Smooth muscle cell (in vitro differentiated cells): ENCODE measurements at regions not wholly inside any gene's neighbourhood (a gene's known extent, or its start where the extent isn't known, plus 50 kb on each side); places are given as distances from the start of the nearest gene placed in this dataset.
"Not testable (repeated sequence)": the region's sequence is repeated elsewhere in the genome, so short reads cannot be mapped to it uniquely, and the experiment has no call there.

ENCODE experiments used
- DNase-seq: peaks from one replicate; lab custom pipeline; 2025; ENCODE audit not compliant: unreplicated experiment; lab: John Stamatoyannopoulos, UW
- H2AFZ ChIP-seq: fragments of 200-600 bp; sonication (generic); 2 replicates; pipeline ENCODE4 v1.6.0; 2016; ENCODE audit warnings: antibody characterized with exemption, low read depth, mild to moderate bottlenecking
- H3F3A ChIP-seq: fragments of 200-600 bp; sonication (generic); 2 replicates; pipeline ENCODE4 v1.6.0; 2017; ENCODE audit warnings: antibody characterized with exemption, low read depth
- H3K27ac ChIP-seq: fragments of 200-600 bp; sonication (generic); 2 replicates; pipeline ENCODE4 v1.5.1; 2016; ENCODE audit warnings: low read depth, mild to moderate bottlenecking
- H3K27me3 ChIP-seq: fragments of 200-600 bp; sonication (generic); 2 replicates; pipeline ENCODE4 v1.6.1; 2016; ENCODE audit warnings: low read depth, mild to moderate bottlenecking
- H3K36me3 ChIP-seq: fragments of 200-600 bp; sonication (generic); 2 replicates; pipeline ENCODE4 v1.5.1; 2016; ENCODE audit warnings: low read depth
- H3K4me1 ChIP-seq: fragments of 200-600 bp; sonication (generic); 2 replicates; pipeline ENCODE4 v1.5.1; 2016; ENCODE audit warnings: low read depth
- H3K4me2 ChIP-seq: fragments of 200-600 bp; sonication (generic); 2 replicates; pipeline ENCODE4 v1.6.0; 2016; ENCODE audit warnings: mild to moderate bottlenecking
- H3K4me3 ChIP-seq: fragments of 200-600 bp; sonication (generic); 2 replicates; pipeline ENCODE4 v1.5.1; 2016; ENCODE audit warnings: mild to moderate bottlenecking
- H3K79me2 ChIP-seq: fragments of 200-600 bp; sonication (generic); 2 replicates; pipeline ENCODE4 v1.6.0; 2016; ENCODE audit warnings: low read depth, mild to moderate bottlenecking
- H3K9ac ChIP-seq: fragments of 200-600 bp; sonication (generic); 2 replicates; pipeline ENCODE4 v1.6.0; 2016; ENCODE audit warnings: low read depth
- H3K9me3 ChIP-seq: fragments of 200-600 bp; sonication (generic); replicated peaks from 2 replicates; pipeline ENCODE4 v1.5.1; 2016; ENCODE audit warnings: low read depth
- H4K20me1 ChIP-seq: fragments of 200-600 bp; sonication (generic); 2 replicates; pipeline ENCODE4 v1.6.0; 2016; ENCODE audit warnings: low read depth
- CTCF ChIP-seq: fragments of 200-600 bp; sonication (generic); IDR thresholded peaks from 2 replicates; pipeline ENCODE4 v1.5.1; 2017; ENCODE audit warnings: borderline replicate concordance, mild to moderate bottlenecking, antibody characterized with exemption; ENCODE audit not compliant: insufficient read depth, poor library complexity, severe bottlenecking
- WGBS: methylation state at CpG from one replicate; pipeline ENCODE4 v1.1.7; 2016; ENCODE audit warnings: low lambda C conversion rate; 5-methylcytosine and 5-hydroxymethylcytosine counted together

- TF ChIP-seq CTCF, result no peak
- Histone ChIP-seq H4K20me1 (no peaks in the 10 kb centered on the region), H3K79me2 (no peaks in the 10 kb centered on the region), H3K4me2 (no peak overlapping the region), H3F3A (no peaks in the 10 kb centered on the region), H3K36me3 (no peaks in the 10 kb centered on the region), H3K27me3 (no peaks in the 10 kb centered on the region), H2AFZ (no peak overlapping the region), H3K27ac (no peak overlapping the region), H3K4me3 (no peak overlapping the region), H3K9me3 (no peaks in the 10 kb centered on the region), H3K9ac (no peak overlapping the region), H3K4me1 (no peaks in the 10 kb centered on the region)
- no peak for DNase-seq
- 97% methylated on average over 3 of the region's 3 CpGs for WGBS
Observed at GRCh38 chr20:47915495-47915894, 130.2 kb upstream of the SULF2 start.

GRCh38 chr20:47914792-47915191 lies 129.5 kb upstream of the SULF2 start:
- H3K36me3 ChIP-seq, result no peaks in the 10 kb centered on the region
- no peak overlapping the region for H3K4me2 ChIP-seq
- no peaks in the 10 kb centered on the region for H4K20me1 ChIP-seq
- H3K27me3 ChIP-seq, result no peaks in the 10 kb centered on the region
- H3K4me3 ChIP-seq, result no peak overlapping the region
- no peak for DNase-seq
- WGBS, result 50% methylated on average over 1 of the region's 1 CpG
- TF ChIP-seq CTCF, result no peak
- H3F3A ChIP-seq, result no peaks in the 10 kb centered on the region
- no peaks in the 10 kb centered on the region for H3K79me2 ChIP-seq
- H3K9ac ChIP-seq, result no peak overlapping the region
- H3K9me3 ChIP-seq, result no peaks in the 10 kb centered on the region
- H3K4me1 ChIP-seq, result no peaks in the 10 kb centered on the region
- H3K27ac ChIP-seq, result no peak overlapping the region
- no peak overlapping the region for H2AFZ ChIP-seq

GRCh38 chr20:47912786-47913501 lies 127.7 kb upstream of the SULF2 start:
- H3K9ac ChIP-seq, H3F3A ChIP-seq, H2AFZ ChIP-seq, DNase-seq, H3K79me2 ChIP-seq, H3K27me3 ChIP-seq, H3K4me1 ChIP-seq, H3K36me3 ChIP-seq, H3K27ac ChIP-seq, H3K4me3 ChIP-seq, H4K20me1 ChIP-seq, H3K4me2 ChIP-seq, H3K9me3 ChIP-seq: not testable (repeated sequence)
- 91% methylated on average over 12 of the region's 12 CpGs for WGBS

GRCh38 chr20:47912165-47912564 lies 126.9 kb upstream of the SULF2 start:
- H3K27ac ChIP-seq, H3K4me3 ChIP-seq: not testable (repeated sequence)

GRCh38 chr20:47909696-47910369 lies 124.6 kb upstream of the SULF2 start:
- H3K4me1 ChIP-seq, H3K4me3 ChIP-seq, H3F3A ChIP-seq, H3K9me3 ChIP-seq, H3K36me3 ChIP-seq, H3K27me3 ChIP-seq, H4K20me1 ChIP-seq, H3K27ac ChIP-seq, H3K9ac ChIP-seq, H3K79me2 ChIP-seq, DNase-seq, H3K4me2 ChIP-seq, H2AFZ ChIP-seq: not testable (repeated sequence)
- 80% methylated on average over 12 of the region's 12 CpGs for WGBS

More at GRCh38 chr20:47912165-47912564, 126.9 kb upstream of the SULF2 start:
- WGBS, result 84% methylated on average over 8 of the region's 8 CpGs
- H3K4me1 ChIP-seq, H3K79me2 ChIP-seq, H3K36me3 ChIP-seq, H2AFZ ChIP-seq, H3K4me2 ChIP-seq, H3K9ac ChIP-seq, H4K20me1 ChIP-seq, DNase-seq, H3K27me3 ChIP-seq, H3K9me3 ChIP-seq, H3F3A ChIP-seq: not testable (repeated sequence)

GRCh38 chr20:47908361-47909035 lies 123.2 kb upstream of the SULF2 start:
- H3K4me2 ChIP-seq, H3K27ac ChIP-seq, H3K36me3 ChIP-seq, H3K79me2 ChIP-seq, H3K4me3 ChIP-seq, DNase-seq, H2AFZ ChIP-seq, H3K27me3 ChIP-seq, H4K20me1 ChIP-seq, H3K9ac ChIP-seq, H3K4me1 ChIP-seq, H3K9me3 ChIP-seq, H3F3A ChIP-seq: not testable (repeated sequence)
- WGBS, result 62% methylated on average over 15 of the region's 15 CpGs

- not testable (repeated sequence) for H3K27me3 ChIP-seq, H3K79me2 ChIP-seq, H4K20me1 ChIP-seq, H3K36me3 ChIP-seq, H3K4me3 ChIP-seq, H3K9ac ChIP-seq, H3K9me3 ChIP-seq, H3K4me2 ChIP-seq, H3K4me1 ChIP-seq, H3K27ac ChIP-seq, H2AFZ ChIP-seq, H3F3A ChIP-seq, DNase-seq
- WGBS, result 89% methylated on average over 7 of the region's 7 CpGs
Observed at GRCh38 chr20:47907951-47908350, 122.7 kb upstream of the SULF2 start.
